Activated B cell treated with CpG ODN at 0.5 μM for 24 hours (primary cell): ENCODE measurements at regions not wholly inside any gene's neighbourhood (a gene's known extent, or its start where the extent isn't known, plus 50 kb on each side); places are given as distances from the start of the nearest gene placed in this dataset.

Experiments used
- ATAC-seq: fragments of 200-7000 bp; cut with Tn5 transposase; one replicate; pipeline ENCODE4 v1.10.0; 2021; ENCODE audit warnings: low read depth, mild to moderate bottlenecking, moderate library complexity
- CTCF ChIA-PET: fragments of 350-600 bp; sonication (Branson Sonifier 250); formaldehyde crosslinking; loops from one replicate; lab custom pipeline; 2021; ENCODE audit warnings: antibody characterized with exemption; lab: Charles Lee
- POLR2A ChIA-PET: fragments of 350-600 bp; sonication (Branson Sonifier 250); formaldehyde crosslinking; loops from one replicate; lab custom pipeline; 2021; ENCODE audit warnings: antibody characterized with exemption; lab: Charles Lee
- DNase-seq: peaks from one replicate; pipeline ENCODE4 v3.0.0; 2022
- H3K27ac Mint-ChIP-seq: one replicate; pipeline ENCODE4 v1.8.0; 2020; ENCODE audit warnings: mixed read lengths
- H3K27me3 Mint-ChIP-seq: one replicate; pipeline ENCODE4 v1.8.0; 2021; ENCODE audit warnings: mixed read lengths
- H3K36me3 Mint-ChIP-seq: one replicate; pipeline ENCODE4 v1.8.0; 2021; ENCODE audit warnings: low read depth, mixed read lengths
- H3K4me1 Mint-ChIP-seq: one replicate; pipeline ENCODE4 v1.8.0; 2021; ENCODE audit warnings: mixed read lengths
- H3K4me3 Mint-ChIP-seq: one replicate; pipeline ENCODE4 v1.8.0; 2020; ENCODE audit warnings: mild to moderate bottlenecking, mixed read lengths
- H3K9me3 Mint-ChIP-seq: one replicate; pipeline ENCODE4 v1.8.0; 2020; ENCODE audit warnings: mixed read lengths
- intact Hi-C: fragments of 100-400 bp; cut with micrococcal nuclease; formaldehyde crosslinking; loops from one replicate; pipeline ENCODE4 v1.15.1; 2024
- TF ChIP-seq, protein P1 (sequence below): fragments of 200-600 bp; IDR thresholded peaks from one replicate; pipeline ENCODE4 v1.8.0; 2022; ENCODE audit warnings: antibody characterized with exemption, mild to moderate bottlenecking

- H3K9me3 Mint-ChIP-seq = peaks cover 3% of the 10 kb centered on the region
- peak overlapping the region; percentile 84 for H3K27ac Mint-ChIP-seq
- DNase-seq (no peak), ATAC-seq (no peak)
- ChIA-PET POLR2A (no interaction called here), CTCF (no interaction called here)
- peaks cover 6% of the 10 kb centered on the region for H3K27me3 Mint-ChIP-seq
- TF ChIP-seq, protein P1, sequence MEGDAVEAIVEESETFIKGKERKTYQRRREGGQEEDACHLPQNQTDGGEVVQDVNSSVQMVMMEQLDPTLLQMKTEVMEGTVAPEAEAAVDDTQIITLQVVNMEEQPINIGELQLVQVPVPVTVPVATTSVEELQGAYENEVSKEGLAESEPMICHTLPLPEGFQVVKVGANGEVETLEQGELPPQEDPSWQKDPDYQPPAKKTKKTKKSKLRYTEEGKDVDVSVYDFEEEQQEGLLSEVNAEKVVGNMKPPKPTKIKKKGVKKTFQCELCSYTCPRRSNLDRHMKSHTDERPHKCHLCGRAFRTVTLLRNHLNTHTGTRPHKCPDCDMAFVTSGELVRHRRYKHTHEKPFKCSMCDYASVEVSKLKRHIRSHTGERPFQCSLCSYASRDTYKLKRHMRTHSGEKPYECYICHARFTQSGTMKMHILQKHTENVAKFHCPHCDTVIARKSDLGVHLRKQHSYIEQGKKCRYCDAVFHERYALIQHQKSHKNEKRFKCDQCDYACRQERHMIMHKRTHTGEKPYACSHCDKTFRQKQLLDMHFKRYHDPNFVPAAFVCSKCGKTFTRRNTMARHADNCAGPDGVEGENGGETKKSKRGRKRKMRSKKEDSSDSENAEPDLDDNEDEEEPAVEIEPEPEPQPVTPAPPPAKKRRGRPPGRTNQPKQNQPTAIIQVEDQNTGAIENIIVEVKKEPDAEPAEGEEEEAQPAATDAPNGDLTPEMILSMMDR = no peak
- intact Hi-C loops = loop anchor here (5.0 kb wide), 1 partner anchor 542 kb away; no protein-coding TSS in a partner anchor
- H3K36me3 Mint-ChIP-seq = no peaks in the 10 kb centered on the region
- peaks cover 40% of the 10 kb centered on the region for H3K4me1 Mint-ChIP-seq
- no peak overlapping the region for H3K4me3 Mint-ChIP-seq
Measured at GRCh38 chr12:67450441-67450840, 181.3 kb downstream of the CAND1 start.

GRCh38 chr12:67451206-67451605, 182.0 kb downstream of the CAND1 start:
- ChIA-PET POLR2A (interaction anchor here (0.7 to 1.5 kb wide), 2 partner anchors 182 to 590 kb away, joined by 6 to 12 read pairs; partner anchors contain the start of gene CAND1), CTCF (no interaction called here)
- DNase-seq (no peak), ATAC-seq (no peak)
- intact Hi-C loops = loop anchor here (5.0 kb wide), 1 partner anchor 541 kb away; no protein-coding TSS in a partner anchor
- H3K36me3 Mint-ChIP-seq = no peaks in the 10 kb centered on the region
- H3K27ac Mint-ChIP-seq = peak overlapping the region; percentile 8
- H3K4me3 Mint-ChIP-seq = no peak overlapping the region
- H3K4me1 Mint-ChIP-seq = peaks cover 40% of the 10 kb centered on the region
- TF ChIP-seq, protein P1 = no peak
- H3K27me3 Mint-ChIP-seq = peaks cover 8% of the 10 kb centered on the region
- H3K9me3 Mint-ChIP-seq = peaks cover 3% of the 10 kb centered on the region

DNA sequence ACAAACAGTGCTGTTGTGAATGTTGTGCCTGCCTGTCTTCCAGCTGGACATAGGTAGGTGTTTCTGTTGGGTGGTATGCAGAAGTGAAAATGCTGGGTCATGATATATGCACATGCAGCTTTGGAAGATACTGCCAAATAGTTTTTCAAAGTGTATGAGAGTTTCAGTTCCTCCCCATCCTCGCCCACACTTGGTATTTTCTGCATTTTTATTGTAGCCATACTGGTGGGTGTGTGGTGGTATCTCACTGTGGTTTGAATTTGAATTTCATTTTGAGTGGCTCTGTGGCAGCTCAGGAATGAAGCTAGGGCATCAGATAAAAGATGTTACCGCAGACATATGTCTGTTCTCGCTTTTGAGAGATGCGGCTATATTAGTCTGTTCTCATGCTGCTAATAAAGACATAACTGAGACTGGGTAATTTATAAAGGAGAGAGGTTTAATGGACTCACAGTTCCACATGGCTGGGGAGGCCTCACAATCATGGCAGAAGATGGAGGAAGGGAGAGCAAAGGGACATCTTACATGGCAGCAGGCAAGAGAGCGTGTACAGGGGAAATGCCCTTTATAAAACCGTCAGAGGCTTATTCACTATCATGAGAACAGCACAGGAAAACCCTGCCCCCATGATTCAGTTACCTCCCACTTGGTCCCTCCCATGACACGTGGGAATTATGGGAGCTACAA, 183.1 kb downstream of the CAND1 start:
- peaks cover 40% of the 10 kb centered on the region for H3K4me1 Mint-ChIP-seq
- peak overlapping the region; percentile 54 for H3K27ac Mint-ChIP-seq
- intact Hi-C loops = loop anchor here (1.0 to 5.0 kb wide), 3 partner anchors 17 to 540 kb away; no protein-coding TSS in a partner anchor
- TF ChIP-seq, protein P1 = no peak
- peak overlapping the region; percentile 17 for H3K4me3 Mint-ChIP-seq
- DNase-seq (no peak), ATAC-seq (peak; percentile 60)
- ChIA-PET POLR2A (interaction anchor here (0.8 to 1.5 kb wide), 3 partner anchors 11 to 537 kb away, joined by 4 to 12 read pairs (median 5); partner anchors contain the start of genes CAND1 and IFNG-AS1), CTCF (interaction anchor here (0.6 to 1.0 kb wide), 2 partner anchors 19 to 1870 kb away, joined by 3 read pairs; no protein-coding TSS in a partner anchor)
- H3K27me3 Mint-ChIP-seq = peaks cover 12% of the 10 kb centered on the region
- H3K9me3 Mint-ChIP-seq = peaks cover 3% of the 10 kb centered on the region
- H3K36me3 Mint-ChIP-seq = no peaks in the 10 kb centered on the region

DNA sequence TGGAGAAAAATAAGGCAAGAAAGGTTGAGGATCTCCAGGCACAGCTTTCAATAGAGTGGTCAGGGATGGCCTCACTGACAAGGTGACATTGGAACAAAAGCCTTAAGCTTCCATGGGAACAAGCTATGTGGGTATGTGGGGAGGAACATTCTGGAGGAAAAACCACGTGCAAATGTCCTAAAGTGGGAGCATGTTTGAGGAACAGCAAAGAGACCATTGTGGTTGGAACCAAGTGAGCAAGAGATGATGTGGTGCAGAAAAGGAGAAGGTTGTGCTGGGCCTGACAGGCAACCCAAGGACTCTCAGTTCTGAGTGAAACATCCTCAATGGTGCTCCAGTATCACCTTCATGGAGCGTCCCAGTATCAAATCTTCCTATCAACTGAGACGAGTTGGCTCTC, 184.0 kb downstream of the CAND1 start:
- no peak for ATAC-seq
- intact Hi-C loops = loop anchor here (2.0 to 5.0 kb wide), 2 partner anchors 18 to 539 kb away; no protein-coding TSS in a partner anchor
- peaks cover 3% of the 10 kb centered on the region for H3K9me3 Mint-ChIP-seq
- ChIA-PET POLR2A (no interaction called here), CTCF (no interaction called here)
- peaks cover 40% of the 10 kb centered on the region for H3K4me1 Mint-ChIP-seq
- no peak overlapping the region for H3K4me3 Mint-ChIP-seq
- H3K27ac Mint-ChIP-seq = peak overlapping the region; percentile 8
- peaks cover 13% of the 10 kb centered on the region for H3K27me3 Mint-ChIP-seq
- no peak for DNase-seq
- TF ChIP-seq, protein P1 = no peak
- no peaks in the 10 kb centered on the region for H3K36me3 Mint-ChIP-seq

DNA sequence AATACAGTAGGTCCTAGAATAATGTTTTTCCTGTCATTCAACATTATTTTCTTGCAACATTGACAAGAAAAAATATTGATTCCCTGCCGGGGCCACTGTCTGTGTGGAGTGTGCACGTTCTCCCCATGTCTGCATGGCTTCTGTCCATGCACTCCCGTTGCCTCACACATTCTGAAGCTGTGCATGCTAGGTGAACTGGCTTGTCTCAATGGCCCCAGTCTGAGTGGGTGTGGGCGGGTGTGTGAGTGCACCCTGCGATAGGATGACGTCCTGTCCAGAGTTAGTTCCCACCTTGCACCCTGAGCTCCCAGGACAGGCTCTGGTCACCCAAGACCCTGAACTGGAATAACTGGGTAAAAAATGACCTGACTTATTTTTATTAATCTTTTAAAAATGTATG, 186.1 kb downstream of the CAND1 start:
- DNase-seq (no peak), ATAC-seq (no peak)
- no peak overlapping the region for H3K4me3 Mint-ChIP-seq
- no peaks in the 10 kb centered on the region for H3K36me3 Mint-ChIP-seq
- ChIA-PET POLR2A (no interaction called here), CTCF (no interaction called here)
- H3K27me3 Mint-ChIP-seq = peaks cover 13% of the 10 kb centered on the region
- no peak overlapping the region for H3K27ac Mint-ChIP-seq
- H3K9me3 Mint-ChIP-seq = peaks cover 3% of the 10 kb centered on the region
- TF ChIP-seq, protein P1 = no peak
- peaks cover 25% of the 10 kb centered on the region for H3K4me1 Mint-ChIP-seq
- intact Hi-C loops = no loop called here
